ENCODE measurements at regions not wholly inside any gene's neighbourhood (a gene's known extent, or its start where the extent isn't known, plus 50 kb on each side); places are given as distances from the start of the nearest gene placed in this dataset.

- TF ChIP-seq, protein P1, sequence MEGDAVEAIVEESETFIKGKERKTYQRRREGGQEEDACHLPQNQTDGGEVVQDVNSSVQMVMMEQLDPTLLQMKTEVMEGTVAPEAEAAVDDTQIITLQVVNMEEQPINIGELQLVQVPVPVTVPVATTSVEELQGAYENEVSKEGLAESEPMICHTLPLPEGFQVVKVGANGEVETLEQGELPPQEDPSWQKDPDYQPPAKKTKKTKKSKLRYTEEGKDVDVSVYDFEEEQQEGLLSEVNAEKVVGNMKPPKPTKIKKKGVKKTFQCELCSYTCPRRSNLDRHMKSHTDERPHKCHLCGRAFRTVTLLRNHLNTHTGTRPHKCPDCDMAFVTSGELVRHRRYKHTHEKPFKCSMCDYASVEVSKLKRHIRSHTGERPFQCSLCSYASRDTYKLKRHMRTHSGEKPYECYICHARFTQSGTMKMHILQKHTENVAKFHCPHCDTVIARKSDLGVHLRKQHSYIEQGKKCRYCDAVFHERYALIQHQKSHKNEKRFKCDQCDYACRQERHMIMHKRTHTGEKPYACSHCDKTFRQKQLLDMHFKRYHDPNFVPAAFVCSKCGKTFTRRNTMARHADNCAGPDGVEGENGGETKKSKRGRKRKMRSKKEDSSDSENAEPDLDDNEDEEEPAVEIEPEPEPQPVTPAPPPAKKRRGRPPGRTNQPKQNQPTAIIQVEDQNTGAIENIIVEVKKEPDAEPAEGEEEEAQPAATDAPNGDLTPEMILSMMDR (IDR thresholded peaks at IDR 0.05) = no peak
- TF ChIP-seq POLR2AphosphoS5 (IDR thresholded peaks at IDR 0.05) = no peak
These were observed 1307.6 kb upstream of the GOT2 start for GRCh38 chr16:60041671-60042070.
